ENCODE measurements at regions not wholly inside any gene's neighbourhood (a gene's known extent, or its start where the extent isn't known, plus 50 kb on each side); places are given as distances from the start of the nearest gene placed in this dataset.

DNA sequence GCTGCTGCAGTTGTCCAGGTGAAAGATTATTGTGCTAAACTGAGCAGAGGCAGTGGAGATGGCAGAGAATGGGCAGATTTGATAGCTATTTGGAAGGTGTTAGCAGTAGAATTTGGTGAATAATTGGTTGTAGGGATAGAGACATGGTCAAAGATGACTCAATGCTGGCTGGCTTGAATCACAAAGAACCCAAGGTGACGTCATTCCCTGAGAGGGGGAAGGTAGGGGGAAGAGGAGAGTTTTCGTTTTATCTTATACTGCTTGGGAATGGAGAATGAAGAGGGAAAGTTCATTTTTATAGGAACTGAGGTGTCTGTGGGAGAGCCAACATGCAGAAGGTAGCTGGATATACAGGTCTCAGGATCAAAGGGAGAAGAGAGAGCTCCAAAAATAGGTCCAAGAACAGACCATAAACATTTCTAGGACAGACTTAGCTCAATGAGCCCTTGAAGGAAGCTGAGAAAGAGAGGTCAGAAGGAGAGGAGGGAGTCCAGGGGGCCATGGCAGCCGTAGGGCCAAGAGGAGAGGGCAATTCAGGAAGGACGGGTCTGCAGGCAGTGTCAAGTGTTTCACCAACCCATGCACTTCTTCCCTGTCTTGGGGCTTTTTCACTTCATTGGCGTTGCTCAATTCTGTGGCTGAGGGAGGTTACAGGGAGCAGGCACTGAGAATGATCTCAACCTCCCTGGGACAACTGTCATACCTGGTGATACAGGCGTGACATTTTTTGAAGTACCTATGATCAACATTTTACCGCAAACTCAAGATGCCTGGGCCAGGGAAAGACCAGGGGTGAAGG, 281.3 kb downstream of the TDRD15 start:
- DNase-seq (ENCODE audit: extremely low read depth, low read depth): no peak
- H3K4me3 ChIP-seq (replicated peaks; ENCODE audit: low read depth, low read length): no peak overlapping the region
- TF ChIP-seq, protein P1, sequence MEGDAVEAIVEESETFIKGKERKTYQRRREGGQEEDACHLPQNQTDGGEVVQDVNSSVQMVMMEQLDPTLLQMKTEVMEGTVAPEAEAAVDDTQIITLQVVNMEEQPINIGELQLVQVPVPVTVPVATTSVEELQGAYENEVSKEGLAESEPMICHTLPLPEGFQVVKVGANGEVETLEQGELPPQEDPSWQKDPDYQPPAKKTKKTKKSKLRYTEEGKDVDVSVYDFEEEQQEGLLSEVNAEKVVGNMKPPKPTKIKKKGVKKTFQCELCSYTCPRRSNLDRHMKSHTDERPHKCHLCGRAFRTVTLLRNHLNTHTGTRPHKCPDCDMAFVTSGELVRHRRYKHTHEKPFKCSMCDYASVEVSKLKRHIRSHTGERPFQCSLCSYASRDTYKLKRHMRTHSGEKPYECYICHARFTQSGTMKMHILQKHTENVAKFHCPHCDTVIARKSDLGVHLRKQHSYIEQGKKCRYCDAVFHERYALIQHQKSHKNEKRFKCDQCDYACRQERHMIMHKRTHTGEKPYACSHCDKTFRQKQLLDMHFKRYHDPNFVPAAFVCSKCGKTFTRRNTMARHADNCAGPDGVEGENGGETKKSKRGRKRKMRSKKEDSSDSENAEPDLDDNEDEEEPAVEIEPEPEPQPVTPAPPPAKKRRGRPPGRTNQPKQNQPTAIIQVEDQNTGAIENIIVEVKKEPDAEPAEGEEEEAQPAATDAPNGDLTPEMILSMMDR (IDR thresholded peaks at IDR 0.05; ENCODE audit: low read depth, low read length, missing control alignments): no peak

DNA sequence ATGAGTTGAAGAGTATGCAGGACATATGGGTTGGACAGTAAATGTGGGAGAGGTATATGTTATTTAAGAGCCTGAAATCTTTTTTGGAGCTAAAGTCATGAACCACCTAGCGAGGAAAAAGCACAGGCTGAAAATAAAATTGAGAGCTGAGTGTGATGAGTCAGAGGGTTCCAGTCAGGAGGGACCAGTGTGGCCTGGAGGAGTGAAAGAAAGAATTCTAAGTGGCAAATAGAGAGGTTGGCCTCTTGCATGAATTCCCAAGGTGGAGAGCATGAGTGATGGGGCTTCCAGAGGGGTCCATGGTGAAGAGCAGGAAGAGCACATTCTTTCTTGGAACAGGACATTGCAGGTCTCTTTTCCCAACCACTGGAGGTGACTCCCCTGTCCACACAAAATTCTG, 282.6 kb downstream of the TDRD15 start:
- no peak for DNase-seq (ENCODE audit: extremely low read depth, low read depth)
- H3K4me3 ChIP-seq (replicated peaks; ENCODE audit: low read depth, low read length): no peak overlapping the region
- TF ChIP-seq, protein P1 (IDR thresholded peaks at IDR 0.05; ENCODE audit: low read depth, low read length, missing control alignments): no peak

DNA sequence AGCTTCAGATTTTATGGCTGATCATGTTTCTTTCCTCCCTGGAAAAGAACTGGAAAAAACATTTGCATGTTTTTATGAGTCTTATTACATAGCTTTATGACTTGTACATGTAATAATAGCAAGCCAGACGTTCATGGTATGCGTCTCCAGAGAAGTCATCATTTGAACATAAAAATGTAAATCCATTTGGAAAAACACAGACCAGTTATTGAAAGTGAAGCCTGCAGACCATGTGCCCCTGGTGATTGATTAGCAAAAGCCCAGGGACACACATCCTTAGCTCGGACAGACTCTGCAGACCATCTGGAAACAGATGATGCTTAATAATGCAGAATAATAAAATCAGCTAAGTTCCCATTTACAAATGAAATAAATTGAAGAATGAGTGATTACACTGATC, 283.1 kb downstream of the TDRD15 start:
- H3K4me3 ChIP-seq (replicated peaks; ENCODE audit: low read depth, low read length): no peak overlapping the region
- DNase-seq (ENCODE audit: extremely low read depth, low read depth): no peak
- TF ChIP-seq, protein P1 (IDR thresholded peaks at IDR 0.05; ENCODE audit: low read depth, low read length, missing control alignments): no peak

DNA sequence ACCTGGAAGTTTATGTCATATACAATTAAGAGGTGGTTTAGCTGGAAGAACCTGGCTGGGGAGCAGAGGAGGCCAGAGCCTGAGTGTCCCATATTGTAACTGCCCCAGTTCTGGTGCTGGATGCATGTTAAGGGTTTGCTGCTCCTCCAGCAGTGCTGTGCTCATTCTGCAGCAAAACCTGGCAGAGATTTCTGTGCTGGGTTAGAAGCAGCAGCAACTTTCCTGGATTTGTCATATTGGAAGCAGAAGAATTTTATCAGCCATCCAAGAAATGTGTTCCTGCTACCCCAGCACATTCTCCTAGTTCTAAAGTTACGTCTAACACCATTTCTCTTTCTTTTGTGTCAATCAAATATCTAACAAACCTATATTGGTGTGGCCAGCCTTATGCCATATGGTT, 284.1 kb downstream of the TDRD15 start:
- DNase-seq (ENCODE audit: extremely low read depth, low read depth): no peak
- no peak overlapping the region for H3K4me3 ChIP-seq (replicated peaks; ENCODE audit: low read depth, low read length)
- TF ChIP-seq, protein P1 (IDR thresholded peaks at IDR 0.05; ENCODE audit: low read depth, low read length, missing control alignments): no peak

DNA sequence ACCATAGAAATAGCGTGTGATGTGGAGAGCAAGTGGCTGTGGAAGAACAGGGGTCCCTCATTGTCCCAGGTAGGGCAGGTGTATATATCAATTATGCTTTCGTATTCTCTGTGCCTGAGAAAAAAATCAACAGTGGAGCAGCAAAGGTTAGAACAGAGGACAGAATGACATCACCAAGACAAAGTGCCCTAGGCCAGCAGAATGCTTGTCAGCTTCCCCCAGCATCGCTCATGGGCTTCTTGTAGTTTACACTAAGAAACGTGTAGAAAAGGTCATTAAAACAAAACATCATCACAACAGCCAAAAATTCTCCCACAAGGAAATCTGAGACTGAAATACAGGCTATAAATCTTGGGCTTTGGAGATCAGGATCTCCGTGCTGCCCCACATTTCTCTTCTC, 288.0 kb downstream of the TDRD15 start:
- no peak for DNase-seq (ENCODE audit: extremely low read depth, low read depth)
- TF ChIP-seq, protein P1 (IDR thresholded peaks at IDR 0.05; ENCODE audit: low read depth, low read length, missing control alignments): no peak
- H3K4me3 ChIP-seq (replicated peaks; ENCODE audit: low read depth, low read length): no peak overlapping the region

DNA sequence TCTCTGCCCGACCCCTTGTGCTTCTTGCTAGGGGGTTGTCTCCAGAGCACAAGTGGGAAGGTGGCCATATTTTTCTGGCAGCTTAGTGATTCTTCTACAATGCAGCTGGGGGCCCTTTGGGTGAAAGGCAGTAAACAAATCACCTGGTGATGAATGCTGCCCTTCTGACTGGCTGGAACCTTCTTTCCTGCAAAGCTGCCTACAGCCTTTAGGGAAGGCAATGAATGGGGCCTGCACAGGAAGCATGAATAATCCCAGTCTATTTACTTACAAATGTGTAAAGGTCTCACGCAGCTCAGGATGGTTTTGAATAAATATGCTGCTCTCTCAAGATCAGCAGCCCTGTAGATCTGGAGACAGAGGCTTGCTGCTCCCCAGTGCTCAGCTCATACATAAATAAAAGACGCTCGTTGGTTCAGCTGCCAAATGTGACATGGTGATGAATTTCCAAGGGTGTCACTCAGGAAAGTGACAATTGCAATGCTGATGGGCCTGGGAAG, 289.2 kb downstream of the TDRD15 start:
- DNase-seq (ENCODE audit: extremely low read depth, low read depth): no peak
- TF ChIP-seq, protein P1 (IDR thresholded peaks at IDR 0.05; ENCODE audit: low read depth, low read length, missing control alignments): no peak

More for the DNA sequence above, 289.2 kb downstream of the TDRD15 start:
- H3K4me3 ChIP-seq (replicated peaks; ENCODE audit: low read depth, low read length): no peak overlapping the region

Measured in HFF-Myc (cell line).